Adrenal gland (tissue), 9 donors: ENCODE measurements at regions not wholly inside any gene's neighbourhood (a gene's known extent, or its start where the extent isn't known, plus 50 kb on each side); places are given as distances from the start of the nearest gene placed in this dataset.

Source experiments
- DNase-seq, 7 donors: peaks; one replicate each; pipeline ENCODE4 v3.0.0-alpha.2; 2019 to 2020
- H3K27ac ChIP-seq, 5 donors: fragments of 200-600 bp; sonication (generic) in 4 of 5; 1 replicate in 3 of 5; 2 replicates in 2 of 5; pipeline versions ENCODE4 v1.5.1 to v1.8.0; 2016 to 2020; ENCODE audit warnings: mild to moderate bottlenecking in 1 of 5
- H3K27me3 ChIP-seq: fragments of 200-600 bp; 2 replicates; pipeline ENCODE4 v1.8.0; 2021
- H3K36me3 ChIP-seq, 2 donors: fragments of 200-600 bp; replicated peaks in 1 of 2; 1 replicate in 1 of 2; 2 replicates in 1 of 2; pipeline versions ENCODE4 v1.5.1 to v1.8.0; 2018 to 2022
- H3K4me1 ChIP-seq, 2 donors: fragments of 200-600 bp; replicated peaks in 1 of 2; 1 replicate in 1 of 2; 2 replicates in 1 of 2; pipeline versions ENCODE4 v1.5.1 to v1.8.0; 2018 to 2021
- H3K4me3 ChIP-seq, 4 donors: fragments of 200-600 bp; sonication (generic) in 3 of 4; one replicate each; pipeline ENCODE4 v1.5.1; 2016 to 2018
- H3K9me3 ChIP-seq, 3 donors: fragments of 200-600 bp; sonication (generic) in 1 of 3; replicated peaks in 1 of 3; 1 replicate in 2 of 3; 2 replicates in 1 of 3; pipeline versions ENCODE4 v1.5.1 to v1.8.0; 2016 to 2021
- POLR2A ChIP-seq, 2 donors: fragments of 450-650 bp; IDR thresholded peaks; one replicate each; pipeline ENCODE4 v1.6.1; 2017; ENCODE audit warnings: antibody characterized with exemption in 2 of 2, mild to moderate bottlenecking in 2 of 2, moderate library complexity in 1 of 2
- WGBS, 4 donors: extraction: QIAGEN DNeasy Blood & Tissue Kit in 2 of 4; methylation state at CpG; one replicate each; pipeline versions ENCODE4 v1.1.5 to v1.1.7; 2013 to 2017; 5-methylcytosine and 5-hydroxymethylcytosine counted together
- intact Hi-C, 2 donors: fragments of 100-400 bp; cut with DNase I; formaldehyde crosslinking; loops; one replicate each; pipeline versions ENCODE4 v1.14.1 to v1.15.0; 2022 to 2023
- TF ChIP-seq, protein P1 (sequence below), 6 experiments: fragments of 450-650 bp in 4 of 6; fragments of 200-600 bp in 2 of 6; sonication (generic) in 1 of 6; IDR thresholded peaks; 1 replicate in 5 of 6; 2 replicates in 1 of 6; pipeline versions ENCODE4 v1.5.1 to v1.8.0; 2016 to 2021; ENCODE audit warnings: antibody characterized with exemption in 6 of 6, mild to moderate bottlenecking in 2 of 6, moderate library complexity in 1 of 6
- donor health status: healthy with polysubstance abuse.
- donor health status: Bipolar disorder and iron deficiency.
- donor health status: DM: yes; HTN: yes; CAD: no.
- donor health status: DM: no; HTN: no; CAD: no.
- donor health status: DM: no; HTN: no; CAD: no.

DNA sequence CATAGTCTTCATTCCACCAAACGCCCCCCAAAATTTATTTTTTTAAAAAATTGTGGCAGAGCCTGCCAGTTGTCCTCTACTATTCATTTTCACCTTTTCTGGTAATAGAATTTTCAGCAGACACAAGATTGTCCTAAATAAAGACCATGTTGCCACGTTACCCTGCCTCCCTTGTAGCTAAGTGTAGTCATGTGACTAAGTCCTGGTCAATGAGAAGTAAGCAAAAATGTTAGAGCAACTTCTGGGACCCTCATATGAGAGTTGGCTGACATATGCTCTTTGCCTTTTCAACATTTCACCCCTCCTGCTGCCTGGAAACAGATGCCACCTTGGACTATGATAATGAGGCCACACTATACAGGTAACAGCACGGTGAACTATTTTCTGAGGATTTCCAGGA, 203.1 kb downstream of the PIK3R1 start:
- WGBS, 4 donors: 85 to 88% (median 86%) methylated on average over 3 of the region's 3 CpGs
- Histone ChIP-seq H3K27ac (peak overlapping the region in 4 of 5 donors; percentile 30 to 67 (median 38)), H3K27me3 (no peaks in the 10 kb centered on the region)

DNA sequence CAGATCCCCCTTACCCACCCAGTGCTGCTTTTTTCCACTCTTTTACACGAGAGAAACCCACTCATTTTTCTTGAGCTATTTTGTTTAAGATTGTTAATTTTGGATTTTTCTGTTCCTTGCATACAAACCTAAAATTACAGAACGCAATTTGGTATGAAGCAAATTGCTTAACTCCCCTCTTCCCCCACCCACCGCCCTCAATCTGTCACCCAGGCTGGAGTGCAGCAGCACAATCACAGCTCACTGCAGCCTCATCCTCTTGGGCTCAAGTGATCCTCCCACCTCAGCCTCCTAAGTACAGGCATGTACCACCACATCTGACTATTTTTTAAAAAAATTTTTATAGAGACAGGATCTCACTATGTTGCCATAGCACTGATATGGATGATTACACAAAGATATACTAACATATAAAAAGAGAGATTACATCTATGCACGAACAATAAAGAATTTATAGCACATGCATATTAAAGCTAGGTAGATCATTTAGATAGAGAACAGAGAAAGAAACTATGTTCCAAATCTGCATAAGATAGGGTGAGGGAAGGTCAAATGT, 203.6 kb downstream of the PIK3R1 start:
- TF ChIP-seq POLR2A (IDR thresholded peaks at IDR 0.05): no peak
- TF ChIP-seq, protein P1, sequence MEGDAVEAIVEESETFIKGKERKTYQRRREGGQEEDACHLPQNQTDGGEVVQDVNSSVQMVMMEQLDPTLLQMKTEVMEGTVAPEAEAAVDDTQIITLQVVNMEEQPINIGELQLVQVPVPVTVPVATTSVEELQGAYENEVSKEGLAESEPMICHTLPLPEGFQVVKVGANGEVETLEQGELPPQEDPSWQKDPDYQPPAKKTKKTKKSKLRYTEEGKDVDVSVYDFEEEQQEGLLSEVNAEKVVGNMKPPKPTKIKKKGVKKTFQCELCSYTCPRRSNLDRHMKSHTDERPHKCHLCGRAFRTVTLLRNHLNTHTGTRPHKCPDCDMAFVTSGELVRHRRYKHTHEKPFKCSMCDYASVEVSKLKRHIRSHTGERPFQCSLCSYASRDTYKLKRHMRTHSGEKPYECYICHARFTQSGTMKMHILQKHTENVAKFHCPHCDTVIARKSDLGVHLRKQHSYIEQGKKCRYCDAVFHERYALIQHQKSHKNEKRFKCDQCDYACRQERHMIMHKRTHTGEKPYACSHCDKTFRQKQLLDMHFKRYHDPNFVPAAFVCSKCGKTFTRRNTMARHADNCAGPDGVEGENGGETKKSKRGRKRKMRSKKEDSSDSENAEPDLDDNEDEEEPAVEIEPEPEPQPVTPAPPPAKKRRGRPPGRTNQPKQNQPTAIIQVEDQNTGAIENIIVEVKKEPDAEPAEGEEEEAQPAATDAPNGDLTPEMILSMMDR (IDR thresholded peaks at IDR 0.05): no peak
- H3K4me3 ChIP-seq: no peak overlapping the region
- H3K4me1 ChIP-seq: peaks cover 18 to 43% of the 10 kb centered on the region in 2 donors
- H3K27ac ChIP-seq: peak overlapping the region in 4 of 5 donors; percentile 30 to 67 (median 44)
- no peaks in the 10 kb centered on the region for H3K27me3 ChIP-seq
- H3K9me3 ChIP-seq: no peaks in the 10 kb centered on the region
- intact Hi-C loops: no loop called here
- H3K36me3 ChIP-seq: no peaks in the 10 kb centered on the region
- WGBS, 4 donors: 88 to 90% (median 88%) methylated on average over 4 of the region's 4 CpGs
- no peak for DNase-seq

More for the DNA sequence above, 203.1 kb downstream of the PIK3R1 start:
- Histone ChIP-seq H3K4me1 (peaks cover 18 to 43% of the 10 kb centered on the region in 2 donors), H3K4me3 (no peak overlapping the region), H3K36me3 (no peaks in the 10 kb centered on the region), H3K9me3 (no peaks in the 10 kb centered on the region)
- no peak for DNase-seq
- intact Hi-C loops: no loop called here
- TF ChIP-seq POLR2A (IDR thresholded peaks at IDR 0.05): no peak
- TF ChIP-seq, protein P1 (IDR thresholded peaks at IDR 0.05): no peak

DNA sequence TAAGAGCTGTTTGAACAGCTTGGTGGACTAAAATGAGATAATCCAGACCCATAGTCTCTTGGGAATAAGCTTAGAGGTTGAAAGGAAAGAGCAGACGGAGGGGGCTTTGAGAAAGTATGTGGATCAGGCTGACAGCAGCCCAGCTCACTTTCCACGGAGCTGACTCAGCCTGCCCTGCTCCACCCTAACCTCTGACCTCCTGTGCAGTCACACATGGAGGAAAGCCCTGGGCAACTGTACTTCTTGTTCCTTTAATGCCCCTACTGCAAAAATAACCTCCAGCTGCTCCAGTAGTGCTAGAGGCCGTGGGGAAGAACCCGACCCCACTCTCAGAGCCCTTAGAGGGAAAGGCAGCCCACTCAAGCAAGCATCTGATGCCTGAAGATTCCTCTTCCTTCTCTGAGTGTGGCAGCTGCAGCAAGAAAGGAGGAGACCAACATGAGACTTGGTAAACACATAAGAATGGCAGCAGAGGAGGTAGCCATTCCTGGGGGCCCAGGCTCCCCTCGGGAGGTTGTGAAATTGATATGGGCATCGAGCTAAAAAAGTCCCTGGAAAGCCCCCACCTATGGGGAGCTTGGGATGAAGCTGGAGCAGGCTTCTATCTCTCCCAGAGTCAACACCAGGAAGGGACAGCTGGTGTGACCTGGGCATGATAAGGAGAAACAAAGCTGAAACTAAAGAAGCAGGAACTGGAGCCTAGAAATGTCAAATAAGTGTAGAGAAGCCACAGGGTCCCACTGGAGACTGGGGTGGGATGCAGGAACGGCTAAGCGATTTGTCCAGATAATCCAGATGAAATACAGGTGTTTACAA, 204.3 kb downstream of the PIK3R1 start:
- H3K27me3 ChIP-seq: no peaks in the 10 kb centered on the region
- no peak for TF ChIP-seq POLR2A (IDR thresholded peaks at IDR 0.05)
- intact Hi-C loops: no loop called here
- H3K36me3 ChIP-seq: no peaks in the 10 kb centered on the region
- no peak overlapping the region for H3K4me3 ChIP-seq
- no peaks in the 10 kb centered on the region for H3K9me3 ChIP-seq
- H3K4me1 ChIP-seq: peaks cover 18 to 43% of the 10 kb centered on the region in 2 donors
- 61 to 67% (median 63%) methylated on average over 8 of the region's 8 CpGs for WGBS, 4 donors
- DNase-seq: peak in 3 of 7 donors; percentile 21 to 35 (median 25)
- peak overlapping the region in 3 of 5 donors; percentile 20 to 67 (median 45) for H3K27ac ChIP-seq

DNA sequence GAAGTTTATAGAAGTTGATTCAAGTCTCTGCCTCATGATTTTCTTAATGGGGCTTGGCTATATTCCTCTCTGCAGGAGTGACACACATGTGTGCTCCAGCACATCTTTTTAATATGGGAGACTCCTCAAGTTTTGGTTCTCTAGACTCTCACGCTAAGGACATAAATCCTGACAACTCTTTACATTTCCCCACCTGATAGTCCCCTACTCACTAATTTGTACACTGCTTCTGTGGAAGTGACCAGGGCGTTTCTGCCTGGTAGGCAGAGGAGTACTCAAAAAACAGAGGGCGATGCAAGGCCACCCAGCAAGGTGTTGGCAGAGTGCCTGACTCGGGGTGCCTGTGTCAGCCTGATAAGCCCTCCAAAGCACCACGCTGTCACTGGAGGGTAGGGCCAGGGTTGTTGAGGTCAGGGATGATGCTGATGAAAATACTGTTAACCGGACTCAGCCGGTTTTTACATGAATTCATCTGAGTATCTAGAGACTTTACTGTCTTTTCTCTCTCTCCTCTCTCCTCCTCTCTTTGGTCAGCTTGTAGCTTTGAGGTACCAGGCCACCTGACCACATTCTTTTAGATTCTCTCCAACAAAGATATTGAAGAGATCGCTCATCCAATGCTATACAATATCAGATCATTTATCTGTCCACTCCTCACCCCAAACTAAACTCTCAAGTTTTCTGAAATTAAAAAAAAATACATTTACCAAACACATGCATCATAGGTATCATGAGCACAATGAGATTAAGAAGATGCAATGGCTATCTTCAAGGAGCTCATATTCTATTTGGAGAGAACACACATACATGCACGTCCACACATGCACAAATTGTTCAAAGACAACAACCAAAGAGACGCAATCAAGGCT, 205.2 kb downstream of the PIK3R1 start:
- WGBS, 4 donors: 47 to 62% (median 50%) methylated on average over 10 of the region's 10 CpGs
- intact Hi-C loops: no loop called here
- peak overlapping the region in 2 of 5 donors; percentile 20 to 67 for H3K27ac ChIP-seq
- H3K4me3 ChIP-seq: no peak overlapping the region
- no peaks in the 10 kb centered on the region for H3K27me3 ChIP-seq
- DNase-seq: peak; percentile 71 to 85 (median 81)
- no peaks in the 10 kb centered on the region for H3K36me3 ChIP-seq
- TF ChIP-seq, protein P1 (IDR thresholded peaks at IDR 0.05): no peak
- no peak for TF ChIP-seq POLR2A (IDR thresholded peaks at IDR 0.05)
- no peaks in the 10 kb centered on the region for H3K9me3 ChIP-seq
- H3K4me1 ChIP-seq: peaks cover 18 to 42% of the 10 kb centered on the region in 2 donors
